Uterus (tissue), 2 donors: ENCODE measurements at regions not wholly inside any gene's neighbourhood (a gene's known extent, or its start where the extent isn't known, plus 50 kb on each side); places are given as distances from the start of the nearest gene placed in this dataset.

Source experiments
- POLR2A ChIP-seq, 2 donors: fragments of 450-650 bp; IDR thresholded peaks; one replicate each; pipeline ENCODE4 v1.6.1; 2016; ENCODE audit warnings: antibody characterized with exemption in 2 of 2, mild to moderate bottlenecking in 1 of 2, moderate library complexity in 1 of 2
- TF ChIP-seq, protein P1 (sequence below), 4 experiments: fragments of 200-600 bp in 2 of 4; fragments of 450-650 bp in 2 of 4; sonication (generic) in 2 of 4; IDR thresholded peaks; one replicate each; pipeline ENCODE4 v1.5.1; 2016 to 2019; ENCODE audit warnings: antibody characterized with exemption in 4 of 4, mild to moderate bottlenecking in 2 of 4, moderate library complexity in 1 of 4

- TF ChIP-seq POLR2A (IDR thresholded peaks at IDR 0.05): no peak
- TF ChIP-seq, protein P1, sequence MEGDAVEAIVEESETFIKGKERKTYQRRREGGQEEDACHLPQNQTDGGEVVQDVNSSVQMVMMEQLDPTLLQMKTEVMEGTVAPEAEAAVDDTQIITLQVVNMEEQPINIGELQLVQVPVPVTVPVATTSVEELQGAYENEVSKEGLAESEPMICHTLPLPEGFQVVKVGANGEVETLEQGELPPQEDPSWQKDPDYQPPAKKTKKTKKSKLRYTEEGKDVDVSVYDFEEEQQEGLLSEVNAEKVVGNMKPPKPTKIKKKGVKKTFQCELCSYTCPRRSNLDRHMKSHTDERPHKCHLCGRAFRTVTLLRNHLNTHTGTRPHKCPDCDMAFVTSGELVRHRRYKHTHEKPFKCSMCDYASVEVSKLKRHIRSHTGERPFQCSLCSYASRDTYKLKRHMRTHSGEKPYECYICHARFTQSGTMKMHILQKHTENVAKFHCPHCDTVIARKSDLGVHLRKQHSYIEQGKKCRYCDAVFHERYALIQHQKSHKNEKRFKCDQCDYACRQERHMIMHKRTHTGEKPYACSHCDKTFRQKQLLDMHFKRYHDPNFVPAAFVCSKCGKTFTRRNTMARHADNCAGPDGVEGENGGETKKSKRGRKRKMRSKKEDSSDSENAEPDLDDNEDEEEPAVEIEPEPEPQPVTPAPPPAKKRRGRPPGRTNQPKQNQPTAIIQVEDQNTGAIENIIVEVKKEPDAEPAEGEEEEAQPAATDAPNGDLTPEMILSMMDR (IDR thresholded peaks at IDR 0.05): no peak
Observed at GRCh38 chr21:19900149-19900548, 1098.1 kb upstream of the NCAM2 start.
